SH-SY5Y (cell line): ENCODE measurements at regions not wholly inside any gene's neighbourhood (a gene's known extent, or its start where the extent isn't known, plus 50 kb on each side); places are given as distances from the start of the nearest gene placed in this dataset.

Experiments
- GATA2 ChIP-seq: IDR thresholded peaks from 2 replicates; pipeline ENCODE4 v1.6.1; 2011; ENCODE audit warnings: mild to moderate bottlenecking, low read depth, low read length
- GATA3 ChIP-seq: IDR thresholded peaks from 2 replicates; pipeline ENCODE4 v1.6.1; 2011; ENCODE audit warnings: low read depth, mild to moderate bottlenecking, low read length, moderate library complexity

- TF ChIP-seq GATA2 (no peak), GATA3 (no peak)
Observed at GRCh38 chr9:109934857-109935215, 154.8 kb downstream of the PALM2AKAP2 start.
